Psoas muscle (tissue), 7 donors: ENCODE measurements at regions not wholly inside any gene's neighbourhood (a gene's known extent, or its start where the extent isn't known, plus 50 kb on each side); places are given as distances from the start of the nearest gene placed in this dataset.

Source experiments
- ATAC-seq, 4 donors: fragments of 200-7000 bp; cut with Tn5 transposase; one replicate each; pipeline ENCODE4 v1.9.1; 2020; ENCODE audit warnings: moderate library complexity in 3 of 4, mild to moderate bottlenecking in 2 of 4
- DNase-seq, 2 donors: peaks; one replicate each; pipeline ENCODE4 v3.0.0-alpha.2; 2020
- H3K27ac ChIP-seq: fragments of 200-600 bp; one replicate; pipeline ENCODE4 v1.8.0; 2022
- H3K27me3 ChIP-seq, 3 donors: fragments of 200-600 bp in 1 of 3; one replicate each; pipeline versions ENCODE4 v1.6.1 to v1.8.0; 2013 to 2022; ENCODE audit warnings: low read length in 2 of 3, mild to moderate bottlenecking in 2 of 3, moderate library complexity in 1 of 3; ENCODE audit not compliant: insufficient read depth in 3 of 3
- H3K36me3 ChIP-seq, 2 donors: fragments of 200-600 bp in 1 of 2; one replicate each; pipeline versions ENCODE4 v1.6.1 to v1.8.0; 2013 to 2022; ENCODE audit warnings: low read depth in 1 of 2, mild to moderate bottlenecking in 1 of 2, moderate library complexity in 1 of 2; ENCODE audit not compliant: insufficient read depth in 1 of 2
- H3K4me1 ChIP-seq: fragments of 200-600 bp; one replicate; pipeline ENCODE4 v1.8.0; 2022
- H3K4me3 ChIP-seq: fragments of 200-600 bp; one replicate; pipeline ENCODE4 v1.8.0; 2022; ENCODE audit warnings: mild to moderate bottlenecking
- H3K9me3 ChIP-seq: fragments of 200-600 bp; one replicate; pipeline ENCODE4 v1.8.0; 2022
- WGBS, 3 donors: extraction: QIAGEN DNeasy Blood & Tissue Kit; methylation state at CpG; one replicate each; pipeline versions ENCODE4 v1.1.6 to v1.1.7; 2013; 5-methylcytosine and 5-hydroxymethylcytosine counted together
- intact Hi-C, 2 donors: fragments of 100-400 bp; cut with DNase I; formaldehyde crosslinking; loops; one replicate each; pipeline versions ENCODE4 v1.11.0 to v1.14.2; 2022
- TF ChIP-seq, protein P1 (sequence below): fragments of 200-600 bp; IDR thresholded peaks from one replicate; pipeline ENCODE4 v1.8.0; 2022; ENCODE audit warnings: antibody characterized with exemption
- donor health status: healthy with polysubstance abuse.
- donor health status: DM: no; HTN: no; CAD: no; lungs with moderate emphysema.
- donor health status: Bipolar disorder and iron deficiency.
- donor health status: healthy.
- donor health status: DM: yes; HTN: yes; CAD: no.
- donor health status: DM: no; HTN: no; CAD: no.
- donor health status: DM: yes; HTN: yes; CAD: no.

DNA sequence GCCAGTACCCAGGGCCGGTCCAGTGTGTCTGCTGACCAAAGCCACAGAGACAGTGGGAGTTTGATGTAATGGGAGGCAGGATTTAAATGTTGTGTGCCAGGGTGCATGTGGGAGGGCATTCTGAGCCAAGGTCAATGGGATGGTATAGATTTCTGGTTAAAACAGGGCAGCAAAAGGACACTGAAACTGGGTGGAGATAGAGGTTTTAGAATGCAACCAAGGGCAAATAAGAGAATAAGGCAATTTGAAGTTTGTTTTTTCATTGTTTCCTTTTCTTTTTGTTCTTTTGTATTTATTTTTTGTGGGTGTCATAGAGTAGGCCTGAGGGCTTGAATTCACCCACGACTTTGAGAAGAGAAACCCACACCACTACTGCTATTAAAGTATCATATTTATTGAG, 65.5 kb upstream of the CLINT1 start:
- H3K27me3 ChIP-seq = no peaks in the 10 kb centered on the region
- WGBS, 3 donors = 68 to 84% (median 80%) methylated on average over 2 of the region's 2 CpGs
- no peak overlapping the region for H3K4me3 ChIP-seq
- H3K9me3 ChIP-seq = no peaks in the 10 kb centered on the region
- no peak overlapping the region for H3K27ac ChIP-seq
- no peaks in the 10 kb centered on the region for H3K36me3 ChIP-seq
- ATAC-seq (no peak), DNase-seq (no peak)
- intact Hi-C loops = no loop called here
- peaks cover 7% of the 10 kb centered on the region for H3K4me1 ChIP-seq
- TF ChIP-seq, protein P1, sequence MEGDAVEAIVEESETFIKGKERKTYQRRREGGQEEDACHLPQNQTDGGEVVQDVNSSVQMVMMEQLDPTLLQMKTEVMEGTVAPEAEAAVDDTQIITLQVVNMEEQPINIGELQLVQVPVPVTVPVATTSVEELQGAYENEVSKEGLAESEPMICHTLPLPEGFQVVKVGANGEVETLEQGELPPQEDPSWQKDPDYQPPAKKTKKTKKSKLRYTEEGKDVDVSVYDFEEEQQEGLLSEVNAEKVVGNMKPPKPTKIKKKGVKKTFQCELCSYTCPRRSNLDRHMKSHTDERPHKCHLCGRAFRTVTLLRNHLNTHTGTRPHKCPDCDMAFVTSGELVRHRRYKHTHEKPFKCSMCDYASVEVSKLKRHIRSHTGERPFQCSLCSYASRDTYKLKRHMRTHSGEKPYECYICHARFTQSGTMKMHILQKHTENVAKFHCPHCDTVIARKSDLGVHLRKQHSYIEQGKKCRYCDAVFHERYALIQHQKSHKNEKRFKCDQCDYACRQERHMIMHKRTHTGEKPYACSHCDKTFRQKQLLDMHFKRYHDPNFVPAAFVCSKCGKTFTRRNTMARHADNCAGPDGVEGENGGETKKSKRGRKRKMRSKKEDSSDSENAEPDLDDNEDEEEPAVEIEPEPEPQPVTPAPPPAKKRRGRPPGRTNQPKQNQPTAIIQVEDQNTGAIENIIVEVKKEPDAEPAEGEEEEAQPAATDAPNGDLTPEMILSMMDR = no peak

DNA sequence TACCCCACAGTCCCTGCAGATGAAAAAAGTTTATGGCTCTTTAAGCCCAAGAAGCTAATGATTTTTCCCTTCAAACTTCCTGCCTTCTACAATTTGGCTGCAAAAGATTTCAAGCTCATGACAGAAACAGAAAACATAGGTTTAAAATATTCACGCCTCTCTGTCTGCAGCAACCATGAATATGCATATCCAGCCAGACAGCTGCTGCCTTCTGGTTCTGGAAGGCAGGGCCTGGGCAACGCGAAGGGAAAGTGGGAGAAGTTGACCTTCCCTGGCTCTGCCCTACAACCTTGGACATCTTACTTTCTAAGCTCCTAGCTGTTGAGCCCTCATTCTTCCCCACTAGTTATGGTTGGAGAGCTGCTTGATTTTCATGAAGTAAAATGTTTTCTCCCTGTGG, 64.8 kb upstream of the CLINT1 start:
- DNase-seq (no peak), ATAC-seq (no peak)
- no peaks in the 10 kb centered on the region for H3K27me3 ChIP-seq
- 83 to 95% (median 89%) methylated on average over 3 of the region's 3 CpGs for WGBS, 3 donors
- TF ChIP-seq, protein P1 = no peak
- H3K4me3 ChIP-seq = no peak overlapping the region
- no peaks in the 10 kb centered on the region for H3K36me3 ChIP-seq
- peaks cover 7% of the 10 kb centered on the region for H3K4me1 ChIP-seq
- no peaks in the 10 kb centered on the region for H3K9me3 ChIP-seq
- no peak overlapping the region for H3K27ac ChIP-seq
- intact Hi-C loops = no loop called here

DNA sequence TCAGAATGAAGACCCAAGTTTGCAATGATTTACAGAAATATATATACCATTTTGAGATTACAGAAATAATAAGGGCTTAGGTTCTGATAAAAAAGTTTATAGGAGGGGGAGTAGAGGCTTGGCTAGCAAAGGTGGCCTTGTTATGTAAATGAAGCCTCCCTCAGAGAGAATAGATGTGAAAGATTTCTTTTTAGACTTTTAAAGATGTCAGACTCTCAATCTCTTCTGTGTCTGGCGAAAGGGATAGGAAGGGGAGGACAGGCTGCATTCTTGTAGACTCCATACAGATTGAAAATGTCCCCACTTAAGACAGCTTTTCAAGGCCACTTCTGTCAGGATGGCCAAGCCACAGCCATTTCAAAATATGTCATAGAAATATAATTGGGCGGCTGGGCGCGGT, 63.1 kb upstream of the CLINT1 start:
- WGBS, 3 donors = 97 to 99% (median 98%) methylated on average over 4 of the region's 4 CpGs

DNA sequence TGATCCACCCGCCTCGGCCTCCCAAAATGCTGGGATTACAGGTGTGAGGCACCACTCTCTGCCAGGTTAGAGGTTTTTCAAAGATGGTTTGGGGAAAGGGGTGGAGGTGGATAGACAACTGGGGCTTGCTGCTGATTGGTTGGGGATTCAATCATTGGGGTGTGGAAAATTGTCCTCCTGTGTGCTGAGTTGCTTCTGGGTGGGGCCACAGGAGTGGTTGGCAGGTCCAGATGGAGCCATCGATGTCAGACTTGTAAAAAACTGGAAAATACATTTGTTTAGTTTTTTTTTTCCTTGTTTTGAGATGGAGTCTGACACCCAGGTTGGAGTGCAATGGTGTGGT, 61.9 kb upstream of the CLINT1 start:
- Histone ChIP-seq H3K9me3 (no peaks in the 10 kb centered on the region), H3K36me3 (no peaks in the 10 kb centered on the region), H3K27me3 (no peaks in the 10 kb centered on the region), H3K4me1 (peaks cover 4% of the 10 kb centered on the region), H3K4me3 (no peak overlapping the region), H3K27ac (no peak overlapping the region)
- TF ChIP-seq, protein P1 = no peak
- 87 to 92% (median 90%) methylated on average over 3 of the region's 3 CpGs for WGBS, 3 donors
- DNase-seq (no peak), ATAC-seq (no peak)
- intact Hi-C loops = no loop called here

More for the DNA sequence above, 63.1 kb upstream of the CLINT1 start:
- Histone ChIP-seq H3K27me3 (no peaks in the 10 kb centered on the region), H3K36me3 (no peaks in the 10 kb centered on the region), H3K9me3 (no peaks in the 10 kb centered on the region), H3K4me1 (peaks cover 6% of the 10 kb centered on the region), H3K4me3 (no peak overlapping the region), H3K27ac (no peak overlapping the region)
- TF ChIP-seq, protein P1 = no peak
- DNase-seq (no peak), ATAC-seq (no peak)
- intact Hi-C loops = no loop called here
